ENCODE measurements at regions not wholly inside any gene's neighbourhood (a gene's known extent, or its start where the extent isn't known, plus 50 kb on each side); places are given as distances from the start of the nearest gene placed in this dataset.

DNA sequence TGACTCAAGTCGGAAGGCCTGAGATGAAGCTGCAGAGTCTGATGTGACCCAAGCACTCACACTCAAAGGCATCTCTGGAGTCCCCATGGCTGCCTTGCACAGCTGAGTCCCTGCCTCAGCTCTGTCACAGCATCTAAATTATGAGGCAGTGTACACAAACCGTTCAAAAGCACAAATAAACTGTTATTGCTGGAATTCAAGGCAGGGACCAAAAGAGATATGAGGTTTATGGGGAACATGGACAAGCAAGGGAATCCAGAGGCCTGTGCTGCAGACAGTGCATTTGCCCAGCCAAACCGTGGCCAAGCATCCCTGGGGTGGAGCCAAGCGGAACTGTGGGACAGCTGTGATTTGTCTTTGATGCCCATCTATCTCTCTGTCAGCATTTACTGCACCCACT lies 91.3 kb downstream of the RPS29 start:
- H3K36me3 ChIP-seq = no peaks in the 10 kb centered on the region
- no peak overlapping the region for H3K27ac ChIP-seq
- TF ChIP-seq, protein P1, sequence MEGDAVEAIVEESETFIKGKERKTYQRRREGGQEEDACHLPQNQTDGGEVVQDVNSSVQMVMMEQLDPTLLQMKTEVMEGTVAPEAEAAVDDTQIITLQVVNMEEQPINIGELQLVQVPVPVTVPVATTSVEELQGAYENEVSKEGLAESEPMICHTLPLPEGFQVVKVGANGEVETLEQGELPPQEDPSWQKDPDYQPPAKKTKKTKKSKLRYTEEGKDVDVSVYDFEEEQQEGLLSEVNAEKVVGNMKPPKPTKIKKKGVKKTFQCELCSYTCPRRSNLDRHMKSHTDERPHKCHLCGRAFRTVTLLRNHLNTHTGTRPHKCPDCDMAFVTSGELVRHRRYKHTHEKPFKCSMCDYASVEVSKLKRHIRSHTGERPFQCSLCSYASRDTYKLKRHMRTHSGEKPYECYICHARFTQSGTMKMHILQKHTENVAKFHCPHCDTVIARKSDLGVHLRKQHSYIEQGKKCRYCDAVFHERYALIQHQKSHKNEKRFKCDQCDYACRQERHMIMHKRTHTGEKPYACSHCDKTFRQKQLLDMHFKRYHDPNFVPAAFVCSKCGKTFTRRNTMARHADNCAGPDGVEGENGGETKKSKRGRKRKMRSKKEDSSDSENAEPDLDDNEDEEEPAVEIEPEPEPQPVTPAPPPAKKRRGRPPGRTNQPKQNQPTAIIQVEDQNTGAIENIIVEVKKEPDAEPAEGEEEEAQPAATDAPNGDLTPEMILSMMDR (IDR thresholded peaks at IDR 0.05) = no peak
- TF ChIP-seq POLR2A (IDR thresholded peaks at IDR 0.05) = no peak
- H3K27me3 ChIP-seq = no peaks in the 10 kb centered on the region
- no peaks in the 10 kb centered on the region for H3K9me3 ChIP-seq
- DNase-seq = no peak
- H3K4me3 ChIP-seq = no peak overlapping the region
- no peaks in the 10 kb centered on the region for H3K4me1 ChIP-seq
- intact Hi-C loops (cut with DNase I; ENCODE audit: low total_unique reads) = no loop called here

DNA sequence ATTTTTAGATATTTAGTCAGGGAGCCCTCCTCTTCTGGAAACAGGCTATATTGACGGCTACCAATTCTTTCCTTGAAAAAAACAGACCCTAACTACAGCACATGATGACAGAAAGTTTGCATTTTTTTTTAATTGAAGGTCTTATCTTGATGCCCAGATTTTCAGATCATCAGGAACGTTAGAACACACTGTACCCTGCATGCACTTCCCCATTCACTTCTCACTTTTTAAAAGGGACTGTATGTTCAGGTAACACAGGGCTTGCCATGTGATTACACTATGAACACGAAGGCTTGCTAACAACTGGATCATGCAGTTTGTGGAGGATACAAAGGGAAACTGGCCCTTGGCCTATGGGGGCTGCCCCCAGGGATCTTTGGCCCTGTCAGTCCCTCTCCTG lies 92.6 kb downstream of the RPS29 start:
- no peaks in the 10 kb centered on the region for H3K4me1 ChIP-seq
- no peak for DNase-seq
- intact Hi-C loops (cut with DNase I; ENCODE audit: low total_unique reads) = no loop called here

DNA sequence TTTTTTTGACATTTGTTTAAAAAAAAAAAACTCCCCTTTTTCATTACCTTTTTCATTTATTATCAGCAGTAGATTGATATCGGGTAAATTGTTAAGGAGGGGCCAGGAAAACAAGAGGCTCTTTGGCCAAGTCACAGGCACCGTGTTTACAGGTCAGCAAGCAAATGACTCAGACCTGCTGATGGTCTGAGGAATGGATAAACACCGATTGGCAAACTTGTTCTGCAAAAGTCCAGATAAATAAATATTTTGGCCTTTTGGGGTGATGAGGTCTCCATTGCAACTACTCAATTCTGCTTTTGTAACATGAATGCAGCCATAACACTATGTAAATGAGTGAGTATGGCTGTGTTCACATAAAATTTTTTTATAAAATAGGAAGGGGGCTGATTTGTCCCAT lies 94.0 kb downstream of the RPS29 start:
- Histone ChIP-seq H3K4me3 (no peak overlapping the region), H3K4me1 (no peaks in the 10 kb centered on the region), H3K9me3 (no peaks in the 10 kb centered on the region), H3K36me3 (no peaks in the 10 kb centered on the region), H3K27me3 (no peaks in the 10 kb centered on the region), H3K27ac (no peak overlapping the region)
- no peak for DNase-seq
- intact Hi-C loops (cut with DNase I; ENCODE audit: low total_unique reads) = no loop called here
- TF ChIP-seq, protein P1 (IDR thresholded peaks at IDR 0.05) = no peak
- no peak for TF ChIP-seq POLR2A (IDR thresholded peaks at IDR 0.05)

More for the DNA sequence above, 92.6 kb downstream of the RPS29 start:
- TF ChIP-seq POLR2A (IDR thresholded peaks at IDR 0.05) = no peak
- TF ChIP-seq, protein P1 (IDR thresholded peaks at IDR 0.05) = no peak
- Histone ChIP-seq H3K4me3 (no peak overlapping the region), H3K27me3 (no peaks in the 10 kb centered on the region), H3K36me3 (no peaks in the 10 kb centered on the region), H3K9me3 (no peaks in the 10 kb centered on the region), H3K27ac (no peak overlapping the region)

DNA sequence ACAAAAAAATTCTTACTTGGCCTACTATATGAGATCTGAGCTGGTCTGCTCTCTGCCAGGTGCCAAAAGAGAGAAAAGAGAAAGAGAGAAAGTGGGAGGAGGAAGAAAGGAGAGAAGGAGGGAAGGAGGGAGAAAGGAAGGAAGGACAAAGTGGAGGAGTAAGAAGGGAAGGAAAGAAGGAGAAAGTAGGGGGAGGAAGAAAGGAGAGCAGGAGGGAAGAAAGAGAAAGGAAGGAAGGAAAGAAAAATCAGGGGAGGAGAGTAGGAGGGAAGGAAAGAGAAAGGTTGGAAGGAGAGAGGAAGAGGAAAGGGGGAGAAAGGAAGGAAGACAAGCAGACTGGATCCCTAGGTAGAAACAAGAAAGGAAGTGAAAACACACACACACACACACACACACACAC lies 96.8 kb downstream of the RPS29 start:
- intact Hi-C loops (cut with DNase I; ENCODE audit: low total_unique reads) = no loop called here
- TF ChIP-seq POLR2A (IDR thresholded peaks at IDR 0.05) = no peak
- TF ChIP-seq, protein P1 (IDR thresholded peaks at IDR 0.05) = no peak
- Histone ChIP-seq H3K4me1 (no peaks in the 10 kb centered on the region), H3K9me3 (no peaks in the 10 kb centered on the region), H3K36me3 (no peaks in the 10 kb centered on the region), H3K4me3 (no peak overlapping the region), H3K27me3 (no peaks in the 10 kb centered on the region), H3K27ac (no peak overlapping the region)
- DNase-seq = no peak

DNA sequence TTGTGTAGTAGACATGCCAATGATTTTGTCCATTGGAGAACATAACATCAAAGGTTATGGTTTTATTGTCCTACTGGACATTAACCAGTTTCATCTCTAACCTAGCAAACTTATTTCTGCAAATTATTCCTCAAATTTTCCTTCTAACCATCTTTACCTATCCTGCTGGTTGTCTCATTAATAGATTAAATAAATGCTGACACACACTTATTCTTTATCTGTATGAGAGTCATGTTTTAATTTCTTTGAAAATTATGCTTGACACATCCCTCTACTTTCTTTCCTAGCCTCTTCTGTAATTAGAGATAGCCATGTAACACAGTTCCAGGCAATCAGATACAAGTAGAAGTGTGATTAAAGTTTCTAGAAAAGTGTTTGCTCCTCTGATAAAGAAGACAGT lies 98.9 kb downstream of the RPS29 start:
- Histone ChIP-seq H3K27me3 (no peaks in the 10 kb centered on the region), H3K4me3 (no peak overlapping the region), H3K27ac (no peak overlapping the region), H3K9me3 (no peaks in the 10 kb centered on the region), H3K36me3 (no peaks in the 10 kb centered on the region), H3K4me1 (no peaks in the 10 kb centered on the region)
- intact Hi-C loops (cut with DNase I; ENCODE audit: low total_unique reads) = no loop called here
- TF ChIP-seq, protein P1 (IDR thresholded peaks at IDR 0.05) = no peak
- TF ChIP-seq POLR2A (IDR thresholded peaks at IDR 0.05) = no peak
- no peak for DNase-seq

Measured in uterus (tissue), 3 donors.